HL-60 (cell line): ENCODE measurements at regions not wholly inside any gene's neighbourhood (a gene's known extent, or its start where the extent isn't known, plus 50 kb on each side); places are given as distances from the start of the nearest gene placed in this dataset.

Experiments used
- DNase-seq, 2 experiments: peaks; one replicate each; pipeline ENCODE4 v3.0.0-alpha.2; 2010 to 2020; ENCODE audit warnings: low read depth in 1 of 2, low spot score in 1 of 2
- H3K27ac ChIP-seq: fragments of 250-450 bp; sonication (Bioruptor Pico); replicated peaks from 2 replicates; pipeline ENCODE4 v1.5.1; 2020; ENCODE audit warnings: mild to moderate bottlenecking, moderate library complexity
- H3K27me3 ChIP-seq: fragments of 250-450 bp; sonication (Bioruptor Pico); 2 replicates; pipeline ENCODE4 v1.5.1; 2021; ENCODE audit warnings: mild to moderate bottlenecking, moderate library complexity; ENCODE audit not compliant: insufficient read depth, poor library complexity, severe bottlenecking
- H3K4me3 ChIP-seq: replicated peaks from 2 replicates; pipeline ENCODE4 v1.5.1; 2011; ENCODE audit warnings: mild to moderate bottlenecking, control low read depth, low read length; ENCODE audit not compliant: insufficient read depth
- GABPA ChIP-seq: IDR thresholded peaks from 2 replicates; pipeline ENCODE4 v1.6.1; 2012; ENCODE audit warnings: low read depth
- POLR2AphosphoS5 ChIP-seq: IDR thresholded peaks from 2 replicates; pipeline ENCODE4 v1.6.1; 2012; ENCODE audit warnings: low read depth
- SPI1 ChIP-seq: IDR thresholded peaks from 2 replicates; pipeline ENCODE4 v1.6.1; 2012; ENCODE audit warnings: low read depth, mild to moderate bottlenecking, borderline replicate concordance
- TF ChIP-seq, protein P1 (sequence below): IDR thresholded peaks from one replicate; pipeline ENCODE4 v1.5.1; 2011; ENCODE audit warnings: low read length, control low read depth, inconsistent platforms; ENCODE audit not compliant: insufficient read depth
- TF ChIP-seq, protein P2 (sequence below): IDR thresholded peaks from 2 replicates; pipeline ENCODE4 v1.6.1; 2012; ENCODE audit warnings: low read depth; ENCODE audit not compliant: insufficient replicate concordance

DNA sequence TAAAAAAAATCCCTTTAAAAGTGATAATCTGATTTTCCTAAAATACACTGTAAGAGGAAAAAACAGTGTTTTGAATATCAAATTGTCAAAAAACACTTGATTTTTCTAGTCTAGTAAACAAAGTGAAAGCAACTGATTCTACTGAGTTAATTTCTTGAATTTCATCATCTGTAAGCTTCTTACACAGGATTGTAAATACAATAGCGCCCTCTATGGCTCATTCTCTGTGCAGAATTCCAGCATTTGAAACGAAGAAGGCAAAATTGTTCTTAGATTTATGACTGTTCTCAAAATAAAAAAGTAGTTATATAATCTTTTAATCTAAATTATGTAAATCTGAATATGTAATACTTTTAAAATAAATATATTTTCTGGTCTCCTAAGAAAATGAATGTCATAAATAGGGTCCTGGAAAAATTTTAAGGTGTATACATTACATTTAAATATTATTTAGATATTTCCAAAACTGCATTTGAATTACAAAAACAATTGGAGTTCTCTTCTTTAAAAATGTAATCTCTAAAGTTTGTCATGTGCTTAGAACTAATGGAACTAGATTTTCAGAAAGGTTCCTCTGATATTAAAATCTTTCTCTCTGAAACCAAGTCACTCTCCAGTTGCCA, 176.9 kb upstream of the MC4R start:
- peak; percentile 57 to 59 for DNase-seq
- H3K4me3 ChIP-seq, result no peak overlapping the region
- no peak overlapping the region for H3K27ac ChIP-seq
- TF ChIP-seq, protein P1, sequence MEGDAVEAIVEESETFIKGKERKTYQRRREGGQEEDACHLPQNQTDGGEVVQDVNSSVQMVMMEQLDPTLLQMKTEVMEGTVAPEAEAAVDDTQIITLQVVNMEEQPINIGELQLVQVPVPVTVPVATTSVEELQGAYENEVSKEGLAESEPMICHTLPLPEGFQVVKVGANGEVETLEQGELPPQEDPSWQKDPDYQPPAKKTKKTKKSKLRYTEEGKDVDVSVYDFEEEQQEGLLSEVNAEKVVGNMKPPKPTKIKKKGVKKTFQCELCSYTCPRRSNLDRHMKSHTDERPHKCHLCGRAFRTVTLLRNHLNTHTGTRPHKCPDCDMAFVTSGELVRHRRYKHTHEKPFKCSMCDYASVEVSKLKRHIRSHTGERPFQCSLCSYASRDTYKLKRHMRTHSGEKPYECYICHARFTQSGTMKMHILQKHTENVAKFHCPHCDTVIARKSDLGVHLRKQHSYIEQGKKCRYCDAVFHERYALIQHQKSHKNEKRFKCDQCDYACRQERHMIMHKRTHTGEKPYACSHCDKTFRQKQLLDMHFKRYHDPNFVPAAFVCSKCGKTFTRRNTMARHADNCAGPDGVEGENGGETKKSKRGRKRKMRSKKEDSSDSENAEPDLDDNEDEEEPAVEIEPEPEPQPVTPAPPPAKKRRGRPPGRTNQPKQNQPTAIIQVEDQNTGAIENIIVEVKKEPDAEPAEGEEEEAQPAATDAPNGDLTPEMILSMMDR, result peak; percentile 85
- TF ChIP-seq, protein P2, sequence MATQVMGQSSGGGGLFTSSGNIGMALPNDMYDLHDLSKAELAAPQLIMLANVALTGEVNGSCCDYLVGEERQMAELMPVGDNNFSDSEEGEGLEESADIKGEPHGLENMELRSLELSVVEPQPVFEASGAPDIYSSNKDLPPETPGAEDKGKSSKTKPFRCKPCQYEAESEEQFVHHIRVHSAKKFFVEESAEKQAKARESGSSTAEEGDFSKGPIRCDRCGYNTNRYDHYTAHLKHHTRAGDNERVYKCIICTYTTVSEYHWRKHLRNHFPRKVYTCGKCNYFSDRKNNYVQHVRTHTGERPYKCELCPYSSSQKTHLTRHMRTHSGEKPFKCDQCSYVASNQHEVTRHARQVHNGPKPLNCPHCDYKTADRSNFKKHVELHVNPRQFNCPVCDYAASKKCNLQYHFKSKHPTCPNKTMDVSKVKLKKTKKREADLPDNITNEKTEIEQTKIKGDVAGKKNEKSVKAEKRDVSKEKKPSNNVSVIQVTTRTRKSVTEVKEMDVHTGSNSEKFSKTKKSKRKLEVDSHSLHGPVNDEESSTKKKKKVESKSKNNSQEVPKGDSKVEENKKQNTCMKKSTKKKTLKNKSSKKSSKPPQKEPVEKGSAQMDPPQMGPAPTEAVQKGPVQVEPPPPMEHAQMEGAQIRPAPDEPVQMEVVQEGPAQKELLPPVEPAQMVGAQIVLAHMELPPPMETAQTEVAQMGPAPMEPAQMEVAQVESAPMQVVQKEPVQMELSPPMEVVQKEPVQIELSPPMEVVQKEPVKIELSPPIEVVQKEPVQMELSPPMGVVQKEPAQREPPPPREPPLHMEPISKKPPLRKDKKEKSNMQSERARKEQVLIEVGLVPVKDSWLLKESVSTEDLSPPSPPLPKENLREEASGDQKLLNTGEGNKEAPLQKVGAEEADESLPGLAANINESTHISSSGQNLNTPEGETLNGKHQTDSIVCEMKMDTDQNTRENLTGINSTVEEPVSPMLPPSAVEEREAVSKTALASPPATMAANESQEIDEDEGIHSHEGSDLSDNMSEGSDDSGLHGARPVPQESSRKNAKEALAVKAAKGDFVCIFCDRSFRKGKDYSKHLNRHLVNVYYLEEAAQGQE, result no peak
- H3K27me3 ChIP-seq, result no peaks in the 10 kb centered on the region

DNA sequence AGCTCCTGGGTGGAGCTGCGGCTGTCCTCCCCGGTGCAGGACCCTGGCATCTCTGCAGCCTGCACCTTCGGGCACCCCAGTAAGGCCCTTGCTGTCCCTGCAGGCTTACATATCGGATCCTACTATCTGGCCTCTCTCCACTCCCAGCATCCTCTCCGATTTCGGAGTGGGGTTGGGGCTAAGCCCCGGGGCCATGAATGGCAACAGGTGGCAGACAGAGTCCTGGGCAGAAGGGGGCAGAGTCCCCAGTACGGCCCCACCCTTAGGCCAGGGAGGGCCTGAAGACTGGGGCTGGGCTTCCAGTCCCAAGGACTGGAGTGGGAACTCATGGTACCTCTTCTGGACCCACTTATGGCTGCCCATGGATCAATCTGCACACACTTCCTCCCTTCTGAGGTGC, 180.4 kb upstream of the MC4R start:
- Histone ChIP-seq H3K27ac (no peak overlapping the region), H3K4me3 (no peak overlapping the region), H3K27me3 (no peaks in the 10 kb centered on the region)
- DNase-seq, result no peak
- TF ChIP-seq SPI1, result no peak
- TF ChIP-seq, protein P1, result no peak
- TF ChIP-seq, protein P2, result no peak
- TF ChIP-seq GABPA, result no peak

DNA sequence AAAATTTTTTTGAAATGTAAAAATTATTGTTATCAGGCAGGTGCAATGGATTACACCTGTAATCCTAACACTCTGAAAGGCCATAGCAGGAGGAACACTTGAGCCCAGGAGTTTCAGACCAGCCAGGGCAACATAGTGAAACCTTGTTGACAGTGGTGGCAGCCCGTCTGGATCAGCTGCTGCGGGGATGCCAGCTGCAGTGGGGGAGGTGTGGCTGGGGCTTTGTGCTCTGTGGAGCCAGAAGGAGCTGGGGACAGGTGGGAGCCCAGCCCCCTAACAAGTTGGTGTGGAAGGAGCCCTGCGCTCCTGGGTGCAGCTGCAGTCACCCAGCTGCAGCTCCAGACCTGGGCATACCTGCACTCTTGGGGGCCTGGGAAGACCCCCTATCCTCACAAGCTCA, 182.4 kb upstream of the MC4R start:
- TF ChIP-seq, protein P2, result no peak
- TF ChIP-seq GABPA, result no peak
- no peak for TF ChIP-seq SPI1
- TF ChIP-seq POLR2AphosphoS5, result no peak
- TF ChIP-seq, protein P1, result no peak
- Histone ChIP-seq H3K4me3 (no peak overlapping the region), H3K27ac (no peak overlapping the region), H3K27me3 (no peaks in the 10 kb centered on the region)
- DNase-seq, result no peak
